ENCODE measurements at regions not wholly inside any gene's neighbourhood (a gene's known extent, or its start where the extent isn't known, plus 50 kb on each side); places are given as distances from the start of the nearest gene placed in this dataset.

DNA sequence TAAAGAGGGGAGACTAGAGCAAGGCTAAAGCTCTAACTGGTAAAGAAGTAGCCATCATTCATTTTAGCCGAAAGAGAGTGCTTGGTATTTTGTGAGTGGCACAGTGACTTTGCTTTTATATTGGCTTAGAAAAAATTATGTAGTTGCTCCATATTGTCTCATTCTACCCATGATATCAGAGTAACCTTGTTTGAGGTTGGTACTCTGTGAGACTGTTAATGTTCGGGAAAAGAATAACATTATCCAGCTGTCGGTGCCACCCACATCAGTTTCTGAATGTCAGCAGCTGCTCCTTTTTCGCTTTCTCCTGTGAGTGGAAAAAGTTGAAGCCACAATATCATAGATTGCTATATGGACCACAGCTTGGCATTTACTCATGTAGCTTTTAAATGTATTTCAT lies 376.4 kb upstream of the KCNN2 start:
- TF ChIP-seq, protein P1, sequence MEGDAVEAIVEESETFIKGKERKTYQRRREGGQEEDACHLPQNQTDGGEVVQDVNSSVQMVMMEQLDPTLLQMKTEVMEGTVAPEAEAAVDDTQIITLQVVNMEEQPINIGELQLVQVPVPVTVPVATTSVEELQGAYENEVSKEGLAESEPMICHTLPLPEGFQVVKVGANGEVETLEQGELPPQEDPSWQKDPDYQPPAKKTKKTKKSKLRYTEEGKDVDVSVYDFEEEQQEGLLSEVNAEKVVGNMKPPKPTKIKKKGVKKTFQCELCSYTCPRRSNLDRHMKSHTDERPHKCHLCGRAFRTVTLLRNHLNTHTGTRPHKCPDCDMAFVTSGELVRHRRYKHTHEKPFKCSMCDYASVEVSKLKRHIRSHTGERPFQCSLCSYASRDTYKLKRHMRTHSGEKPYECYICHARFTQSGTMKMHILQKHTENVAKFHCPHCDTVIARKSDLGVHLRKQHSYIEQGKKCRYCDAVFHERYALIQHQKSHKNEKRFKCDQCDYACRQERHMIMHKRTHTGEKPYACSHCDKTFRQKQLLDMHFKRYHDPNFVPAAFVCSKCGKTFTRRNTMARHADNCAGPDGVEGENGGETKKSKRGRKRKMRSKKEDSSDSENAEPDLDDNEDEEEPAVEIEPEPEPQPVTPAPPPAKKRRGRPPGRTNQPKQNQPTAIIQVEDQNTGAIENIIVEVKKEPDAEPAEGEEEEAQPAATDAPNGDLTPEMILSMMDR (IDR thresholded peaks at IDR 0.05), result no peak
- no peak for TF ChIP-seq POLR2A (IDR thresholded peaks at IDR 0.05)
